T-helper 1 cell (primary cell): ENCODE measurements at regions not wholly inside any gene's neighbourhood (a gene's known extent, or its start where the extent isn't known, plus 50 kb on each side); places are given as distances from the start of the nearest gene placed in this dataset.

ENCODE experiments used
- DNase-seq, 5 donors: peaks; one replicate each; pipeline ENCODE4 v3.0.0-alpha.2; 2012 to 2020

- DNase-seq, result no peak
Measured at GRCh38 chr13:33891196-33891742, 73.3 kb downstream of the RFC3 start.

GRCh38 chr13:33893559-33893958 is 75.6 kb downstream of the RFC3 start:
- no peak for DNase-seq

DNA sequence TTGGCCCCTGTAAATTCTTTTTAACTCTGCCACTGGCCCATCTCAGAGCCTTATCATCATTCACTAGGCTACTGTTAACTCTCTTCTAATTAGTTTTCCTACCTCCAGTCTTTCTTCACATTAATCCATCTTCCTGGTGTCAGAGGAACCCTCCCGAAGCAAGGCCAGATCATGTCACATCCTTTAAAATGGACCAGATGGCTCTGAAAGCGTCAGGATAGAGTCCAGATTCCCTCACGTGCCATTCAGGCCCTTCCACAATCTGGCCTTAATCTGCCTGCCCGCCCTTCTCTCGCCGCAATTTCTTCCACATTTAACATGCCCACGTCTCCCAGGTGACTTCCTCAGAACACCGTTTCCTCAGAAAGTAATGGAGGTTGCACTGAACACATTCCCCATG is 86.5 kb downstream of the RFC3 start:
- no peak for DNase-seq

GRCh38 chr13:33908116-33908515 is 90.2 kb downstream of the RFC3 start:
- DNase-seq, result no peak

- no peak for DNase-seq
Measured at GRCh38 chr13:33910255-33910654, 92.3 kb downstream of the RFC3 start.

DNA sequence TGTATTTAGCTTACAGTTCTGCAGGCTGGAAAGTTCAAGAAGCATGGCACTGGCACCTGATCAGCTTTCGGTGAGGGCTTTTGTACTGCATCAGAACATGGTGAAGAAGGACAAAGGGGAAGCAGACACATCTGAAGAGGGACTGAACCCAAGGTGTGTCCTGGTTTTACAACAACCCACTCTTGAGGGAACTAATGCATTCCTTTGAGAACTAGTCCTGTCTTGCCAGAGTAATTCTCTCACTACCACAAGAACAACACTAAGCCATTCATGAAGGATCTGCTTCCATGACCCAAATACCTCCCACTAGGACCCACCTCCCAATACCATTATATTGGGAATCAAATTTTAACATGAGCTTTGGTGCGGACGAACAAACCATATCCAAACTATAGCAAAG is 93.6 kb downstream of the RFC3 start:
- DNase-seq, result no peak

DNA sequence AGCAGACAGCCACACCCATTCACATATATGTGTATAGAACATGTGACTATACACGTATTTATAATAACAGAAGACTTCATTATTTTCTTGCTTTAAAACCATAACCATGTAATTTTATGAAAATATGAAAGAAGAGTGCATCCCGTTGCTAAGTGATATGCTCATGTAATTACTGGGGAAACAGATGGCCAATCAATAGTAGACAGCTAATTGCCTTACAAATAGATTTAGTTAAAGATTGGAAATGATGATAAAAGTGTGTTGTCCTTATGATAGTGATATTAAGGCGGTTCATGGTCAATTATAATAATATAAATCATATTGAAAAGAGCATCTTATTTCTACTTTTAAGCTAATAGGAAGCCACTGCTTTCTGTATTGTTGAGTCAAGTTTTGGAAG is 95.9 kb downstream of the RFC3 start:
- DNase-seq, result no peak

- no peak for DNase-seq
Measured at GRCh38 chr13:33917190-33917589, 99.2 kb downstream of the RFC3 start.

GRCh38 chr13:33918199-33918932 is 100.4 kb downstream of the RFC3 start:
- DNase-seq, result no peak

DNA sequence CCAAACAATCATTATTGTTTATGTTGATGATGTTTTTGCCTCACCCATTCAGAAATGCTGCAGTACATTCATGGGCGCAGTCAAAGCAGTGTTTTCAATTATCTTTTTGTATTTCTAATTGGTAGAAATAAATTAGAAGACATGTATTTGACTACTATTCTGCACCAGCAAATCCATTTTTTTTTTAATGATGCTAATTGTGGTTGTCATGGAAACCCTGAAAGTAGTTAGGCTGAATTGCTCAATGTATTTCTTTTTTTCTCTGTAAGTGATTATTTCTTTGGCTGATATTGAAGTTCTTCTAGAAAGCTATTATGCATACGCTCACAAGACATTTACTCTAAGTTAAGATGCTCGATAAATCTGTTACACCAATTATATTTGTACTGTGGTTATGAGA is 101.2 kb downstream of the RFC3 start:
- no peak for DNase-seq

DNA sequence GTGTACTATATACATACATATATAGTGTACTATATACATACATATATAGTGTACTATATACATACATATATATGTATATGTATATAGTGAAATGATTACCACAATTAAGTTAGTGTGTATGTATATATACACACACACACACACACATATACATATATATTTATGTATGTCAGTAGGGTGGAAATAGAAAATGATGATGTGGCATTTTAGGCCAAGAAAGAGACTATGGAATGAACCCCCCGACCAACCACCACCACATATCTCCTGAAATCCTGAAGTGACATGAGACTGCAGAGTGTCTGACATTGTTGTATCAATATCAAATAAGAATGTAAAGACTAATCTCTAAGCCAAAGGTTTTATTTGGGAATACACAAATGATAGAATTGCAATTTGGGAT is 107.6 kb downstream of the RFC3 start:
- no peak for DNase-seq

DNA sequence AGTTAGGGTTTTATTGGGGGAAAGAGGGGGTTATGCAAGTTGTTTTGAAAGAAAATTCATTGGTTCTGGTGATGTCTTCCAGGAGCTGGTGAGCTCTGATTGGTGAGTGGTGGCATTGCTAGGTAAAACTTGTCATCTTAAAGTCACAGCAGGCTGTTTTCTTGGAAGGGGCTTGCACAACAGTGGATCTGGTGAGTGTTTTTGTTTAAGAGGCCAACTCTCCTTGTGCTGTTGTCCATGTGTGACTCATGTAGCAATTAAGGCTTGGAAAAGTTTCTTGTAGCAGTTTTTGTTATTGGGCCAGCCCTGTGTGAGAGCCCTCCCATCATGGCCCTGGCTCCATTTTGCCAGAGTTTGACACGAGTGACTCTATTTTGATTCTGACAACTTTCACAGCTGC is 109.4 kb downstream of the RFC3 start:
- no peak for DNase-seq

- DNase-seq, result peak in 1 of 5 donors; percentile 2
Measured at GRCh38 chr13:33931397-33932311, 113.7 kb downstream of the RFC3 start.

DNA sequence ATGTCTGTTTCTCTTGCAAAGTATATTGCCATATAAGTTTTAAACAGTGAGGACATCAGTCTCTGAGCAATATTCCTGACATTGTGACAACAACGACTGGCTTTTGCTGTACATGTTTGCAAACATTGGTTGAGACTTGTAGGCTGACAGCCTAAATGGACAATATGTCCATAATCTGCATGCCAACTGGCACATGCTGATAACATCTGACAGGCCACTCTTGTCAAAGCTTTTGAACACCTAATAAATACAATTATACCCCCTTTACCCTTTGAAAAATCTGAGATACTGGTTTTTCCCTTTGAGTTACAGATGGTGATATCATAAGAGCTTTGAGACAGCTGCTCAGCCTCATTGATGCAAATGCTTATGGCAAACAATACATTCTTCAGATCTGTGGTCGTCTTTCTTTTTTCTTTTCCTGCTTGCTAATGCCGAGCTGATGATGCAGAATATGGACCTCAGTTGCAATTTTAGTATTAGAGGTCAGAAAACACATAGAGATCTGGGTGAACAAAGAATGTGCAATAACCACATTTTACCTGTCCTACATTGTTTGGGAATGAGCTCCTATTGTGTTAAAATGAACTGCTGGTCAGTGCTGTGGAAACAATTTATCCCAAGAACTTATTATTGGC is 114.9 kb downstream of the RFC3 start:
- DNase-seq, result no peak

GRCh38 chr13:33933810-33934209 is 115.9 kb downstream of the RFC3 start:
- DNase-seq, result no peak

DNA sequence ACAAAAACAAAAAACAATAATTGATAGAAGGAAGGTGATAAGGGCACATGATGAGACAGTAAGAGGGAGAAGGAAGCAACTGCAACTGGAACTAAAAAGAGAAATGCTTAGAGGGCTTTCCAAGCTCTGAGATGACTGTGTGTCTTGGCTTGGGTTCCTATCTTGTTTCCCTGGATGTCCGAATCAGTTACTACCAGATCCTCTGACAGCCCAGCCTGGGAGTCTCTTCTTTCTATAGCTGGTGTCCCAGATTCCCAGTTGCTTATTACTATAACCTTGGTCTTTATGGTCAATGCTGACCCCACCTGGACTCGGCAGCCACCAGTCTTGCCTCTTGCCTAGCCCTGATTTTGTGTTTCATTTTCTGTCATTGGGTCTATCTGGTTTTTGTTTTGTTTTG is 116.4 kb downstream of the RFC3 start:
- no peak for DNase-seq

- no peak for DNase-seq
Measured at GRCh38 chr13:33934951-33935371, 117.0 kb downstream of the RFC3 start.

DNA sequence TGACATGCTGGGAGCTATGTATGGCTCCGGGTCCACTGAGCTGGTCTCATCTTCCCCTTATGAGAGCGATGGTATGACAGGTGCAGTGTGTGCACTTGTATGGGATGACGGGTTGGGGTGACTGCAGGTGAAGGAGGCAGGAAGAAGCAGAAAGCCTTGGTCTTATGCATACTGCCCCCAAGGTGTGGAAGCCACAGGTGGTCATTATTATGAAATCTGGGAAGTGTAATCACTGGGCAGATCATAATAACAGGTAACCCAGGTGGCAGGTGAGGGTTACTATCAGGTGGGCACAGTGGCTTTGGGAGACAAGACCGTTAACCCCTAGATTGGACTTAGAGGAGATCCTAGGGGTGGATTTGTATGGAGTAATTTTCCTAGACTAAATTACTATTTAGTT is 118.0 kb downstream of the RFC3 start:
- no peak for DNase-seq

GRCh38 chr13:33937373-33938098 is 119.6 kb downstream of the RFC3 start:
- no peak for DNase-seq

GRCh38 chr13:33940256-33940655 is 122.3 kb downstream of the RFC3 start:
- DNase-seq, result no peak

DNA sequence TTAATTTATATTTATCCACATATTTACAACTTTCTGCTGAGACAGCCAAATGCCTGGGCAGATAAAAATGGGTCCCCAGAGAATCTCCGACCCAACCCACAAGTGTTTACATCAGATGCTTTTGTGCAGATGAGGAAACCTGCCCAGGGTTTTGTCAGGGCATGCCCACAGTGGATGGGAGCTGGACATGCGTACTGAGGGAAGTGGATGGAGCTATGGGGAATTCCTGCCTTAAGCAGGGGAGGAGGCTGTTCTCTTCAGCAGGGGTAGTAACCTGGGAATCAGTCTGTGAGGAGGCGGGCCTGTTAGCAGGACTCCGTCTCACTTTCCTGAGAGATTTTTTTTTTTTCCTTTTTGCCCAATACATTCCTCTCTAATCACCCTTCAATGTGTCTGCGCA is 122.9 kb downstream of the RFC3 start:
- DNase-seq, result no peak

GRCh38 chr13:33945477-33945876 is 127.5 kb downstream of the RFC3 start:
- no peak for DNase-seq

- no peak for DNase-seq
Measured at GRCh38 chr13:33953203-33953602, 135.3 kb downstream of the RFC3 start.
